Naive thymus-derived CD4-positive, alpha-beta T cell (primary cell): ENCODE measurements at regions not wholly inside any gene's neighbourhood (a gene's known extent, or its start where the extent isn't known, plus 50 kb on each side); places are given as distances from the start of the nearest gene placed in this dataset.

Source experiments
- ATAC-seq: fragments of 150-1000 bp; cut with Tn5 transposase; 2 replicates; pipeline ENCODE4 v1.10.0; 2021; ENCODE audit warnings: mild to moderate bottlenecking, moderate library complexity
- CTCF ChIA-PET: fragments of 350-600 bp; sonication (Branson Sonifier 250); formaldehyde crosslinking; loops from one replicate; lab custom pipeline; 2021; ENCODE audit warnings: antibody characterized with exemption; lab: Charles Lee
- POLR2A ChIA-PET: fragments of 350-600 bp; sonication (Branson Sonifier 250); formaldehyde crosslinking; loops from one replicate; lab custom pipeline; 2021; ENCODE audit warnings: antibody characterized with exemption, inconsistent platforms; lab: Charles Lee
- DNase-seq, 9 donors: peaks; one replicate each; pipeline versions ENCODE4 v3.0.0 to v3.0.0-alpha.2; 2020 to 2022; ENCODE audit warnings: mixed read lengths in 1 of 9
- H3K27ac ChIP-seq: one replicate; pipeline ENCODE4 v1.7.0; 2013; ENCODE audit warnings: mild to moderate bottlenecking, low read depth, low read length, moderate library complexity
- H3K27me3 ChIP-seq, 2 donors: one replicate each; pipeline ENCODE4 v1.7.0; 2013; ENCODE audit warnings: low read length in 2 of 2, mild to moderate bottlenecking in 2 of 2, moderate library complexity in 2 of 2; ENCODE audit not compliant: control insufficient read depth in 2 of 2, insufficient read depth in 2 of 2
- H3K36me3 ChIP-seq, 3 experiments: 1 replicate in 2 of 3; 2 replicates in 1 of 3; pipeline ENCODE4 v1.7.0; 2013; ENCODE audit warnings: low read length in 3 of 3, mild to moderate bottlenecking in 3 of 3, moderate library complexity in 1 of 3; ENCODE audit not compliant: insufficient read depth in 3 of 3, control insufficient read depth in 2 of 3
- H3K4me1 ChIP-seq, 2 donors: one replicate each; pipeline ENCODE4 v1.7.0; 2013; ENCODE audit warnings: low read length in 2 of 2, mild to moderate bottlenecking in 2 of 2, moderate library complexity in 1 of 2; ENCODE audit not compliant: control insufficient read depth in 2 of 2, insufficient read depth in 2 of 2
- H3K4me3 ChIP-seq: 2 replicates; pipeline ENCODE4 v1.7.0; 2013; ENCODE audit warnings: mild to moderate bottlenecking, low read length
- H3K9me3 ChIP-seq, 3 experiments: 1 replicate in 2 of 3; 2 replicates in 1 of 3; pipeline ENCODE4 v1.7.0; 2013; ENCODE audit warnings: low read length in 3 of 3; ENCODE audit not compliant: control insufficient read depth in 2 of 3
- H3K27ac Mint-ChIP-seq, 9 donors: one replicate each; pipeline ENCODE4 v1.8.0; 2020 to 2022; ENCODE audit warnings: mixed read lengths in 9 of 9, mild to moderate bottlenecking in 8 of 9, moderate library complexity in 5 of 9, inconsistent platforms in 2 of 9
- H3K27me3 Mint-ChIP-seq, 5 donors: one replicate each; pipeline ENCODE4 v1.8.0; 2021 to 2022; ENCODE audit warnings: mixed read lengths in 5 of 5, mild to moderate bottlenecking in 1 of 5
- H3K36me3 Mint-ChIP-seq, 5 donors: one replicate each; pipeline ENCODE4 v1.8.0; 2020 to 2022; ENCODE audit warnings: mixed read lengths in 5 of 5, mild to moderate bottlenecking in 3 of 5, inconsistent platforms in 1 of 5
- H3K4me1 Mint-ChIP-seq, 7 donors: one replicate each; pipeline ENCODE4 v1.8.0; 2020 to 2022; ENCODE audit warnings: mixed read lengths in 7 of 7, mild to moderate bottlenecking in 3 of 7, inconsistent platforms in 1 of 7
- H3K4me3 Mint-ChIP-seq, 10 donors: one replicate each; pipeline ENCODE4 v1.8.0; 2020 to 2022; ENCODE audit warnings: mild to moderate bottlenecking in 10 of 10, mixed read lengths in 10 of 10, moderate library complexity in 6 of 10, inconsistent platforms in 2 of 10
- H3K9me3 Mint-ChIP-seq, 11 donors: one replicate each; pipeline ENCODE4 v1.8.0; 2020 to 2022; ENCODE audit warnings: mixed read lengths in 11 of 11, mild to moderate bottlenecking in 4 of 11, inconsistent platforms in 1 of 11, moderate library complexity in 1 of 11
- intact Hi-C, 2 donors: fragments of 100-400 bp; cut with micrococcal nuclease; formaldehyde crosslinking; loops; one replicate each; pipeline ENCODE4 v1.15.1; 2023

DNA sequence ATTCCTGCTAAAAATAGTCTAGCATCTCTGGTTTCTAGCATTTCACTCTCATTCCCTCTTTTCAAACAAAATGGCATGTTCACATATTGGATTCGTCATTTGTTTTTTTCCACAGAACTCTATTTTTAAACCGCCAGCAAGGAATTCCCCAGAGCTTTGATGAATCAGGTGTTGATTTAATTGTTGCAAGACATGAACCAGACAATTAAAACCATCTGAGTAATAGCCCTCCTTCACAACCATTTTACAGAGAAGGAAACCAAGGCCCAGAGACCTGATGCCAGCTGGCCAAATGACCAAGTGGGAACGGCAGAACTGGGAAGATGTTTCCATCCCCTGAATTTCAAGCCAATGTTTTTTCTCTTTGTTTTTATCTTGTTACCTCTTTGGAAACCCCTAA lies 167.0 kb downstream of the CAAP1 start:
- H3K27me3 ChIP-seq = no peaks in the 10 kb centered on the region
- Mint-ChIP-seq H3K27me3 (peaks cover 0 to 19% (median 5%) of the 10 kb centered on the region in 5 donors), H3K4me3 (no peak overlapping the region), H3K36me3 (no peaks in the 10 kb centered on the region), H3K9me3 (peaks cover 0 to 5% (median 0%) of the 10 kb centered on the region in 11 donors), H3K4me1 (peaks cover 0 to 4% (median 0%) of the 10 kb centered on the region in 7 donors), H3K27ac (no peak overlapping the region)
- intact Hi-C loops = no loop called here
- H3K4me3 ChIP-seq = no peak overlapping the region
- POLR2A ChIA-PET = no interaction called here
- ATAC-seq (no peak), DNase-seq (no peak)
- no peaks in the 10 kb centered on the region for H3K36me3 ChIP-seq
- H3K4me1 ChIP-seq = no peaks in the 10 kb centered on the region
- H3K27ac ChIP-seq = no peak overlapping the region
- no peaks in the 10 kb centered on the region for H3K9me3 ChIP-seq
- CTCF ChIA-PET = no interaction called here

- no peaks in the 10 kb centered on the region for H3K4me1 ChIP-seq
- Mint-ChIP-seq H3K9me3 (no peaks in the 10 kb centered on the region), H3K4me3 (no peak overlapping the region), H3K27ac (no peak overlapping the region), H3K27me3 (peaks cover 3 to 22% (median 10%) of the 10 kb centered on the region in 5 donors), H3K4me1 (peaks cover 0 to 4% (median 0%) of the 10 kb centered on the region in 7 donors), H3K36me3 (no peaks in the 10 kb centered on the region)
- no peak for ATAC-seq
- DNase-seq = peak in 1 of 9 donors; percentile 22
- POLR2A ChIA-PET = no interaction called here
- H3K27ac ChIP-seq = no peak overlapping the region
- no peak overlapping the region for H3K4me3 ChIP-seq
- no peaks in the 10 kb centered on the region for H3K27me3 ChIP-seq
- CTCF ChIA-PET = no interaction called here
- intact Hi-C loops = no loop called here
- no peaks in the 10 kb centered on the region for H3K36me3 ChIP-seq
- no peaks in the 10 kb centered on the region for H3K9me3 ChIP-seq
Measured at GRCh38 chr9:26723486-26723885, 169.1 kb downstream of the CAAP1 start.

DNA sequence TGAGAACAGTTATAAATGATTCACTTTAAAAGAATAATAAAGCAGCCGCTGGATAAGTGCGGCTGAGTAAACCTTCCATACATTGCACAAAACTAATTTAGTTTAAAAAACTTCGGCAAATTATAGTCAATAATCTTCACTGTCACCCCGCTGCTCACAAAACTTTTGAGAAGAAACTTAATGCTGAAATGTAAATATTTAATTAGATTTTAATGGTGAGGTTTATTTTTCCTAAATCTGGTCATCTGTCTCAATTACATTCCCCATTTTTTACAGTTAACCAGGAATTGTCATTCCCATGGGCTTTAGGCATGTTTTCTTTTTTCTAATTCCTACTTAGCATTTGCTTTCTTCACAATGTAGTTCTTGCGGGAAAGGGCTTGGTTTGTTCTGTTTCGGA lies 169.8 kb downstream of the CAAP1 start:
- Histone ChIP-seq H3K27me3 (no peaks in the 10 kb centered on the region), H3K36me3 (no peaks in the 10 kb centered on the region), H3K27ac (no peak overlapping the region), H3K4me1 (no peaks in the 10 kb centered on the region), H3K4me3 (no peak overlapping the region), H3K9me3 (no peaks in the 10 kb centered on the region)
- no peak overlapping the region for H3K4me3 Mint-ChIP-seq
- peaks cover 0 to 4% (median 0%) of the 10 kb centered on the region in 7 donors for H3K4me1 Mint-ChIP-seq
- no peak for DNase-seq
- peaks cover 3 to 23% (median 10%) of the 10 kb centered on the region in 5 donors for H3K27me3 Mint-ChIP-seq
- intact Hi-C loops = no loop called here
- no peaks in the 10 kb centered on the region for H3K36me3 Mint-ChIP-seq
- no peak for ATAC-seq
- H3K9me3 Mint-ChIP-seq = no peaks in the 10 kb centered on the region
- H3K27ac Mint-ChIP-seq = no peak overlapping the region
- CTCF ChIA-PET = no interaction called here
- POLR2A ChIA-PET = no interaction called here

DNA sequence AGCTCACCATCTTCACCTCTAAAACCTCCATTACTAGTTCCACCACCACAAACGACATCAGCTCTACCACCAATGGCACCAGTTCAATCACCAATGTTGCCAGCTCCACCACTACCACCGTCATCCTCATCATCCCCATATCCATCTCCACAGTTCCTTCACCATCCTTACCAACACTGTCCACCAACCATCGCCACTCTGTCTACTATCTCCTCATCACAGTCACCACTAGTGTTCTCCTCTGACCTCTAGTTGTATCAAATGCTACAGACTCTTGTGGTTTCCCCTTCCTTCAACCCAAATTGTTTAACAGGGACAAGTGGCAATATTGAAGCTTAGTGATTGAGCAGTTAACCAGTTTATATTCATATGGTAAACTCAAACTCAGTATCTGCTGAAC lies 182.6 kb downstream of the CAAP1 start:
- H3K36me3 Mint-ChIP-seq = no peaks in the 10 kb centered on the region
- H3K4me3 Mint-ChIP-seq = no peak overlapping the region
- no peaks in the 10 kb centered on the region for H3K36me3 ChIP-seq
- no peak overlapping the region for H3K27ac Mint-ChIP-seq
- H3K27me3 ChIP-seq = no peaks in the 10 kb centered on the region
- H3K27ac ChIP-seq = no peak overlapping the region
- peaks cover 0 to 7% (median 0%) of the 10 kb centered on the region in 5 donors for H3K27me3 Mint-ChIP-seq
- H3K4me1 ChIP-seq = no peaks in the 10 kb centered on the region
- ATAC-seq (no peak), DNase-seq (no peak)
- ChIA-PET POLR2A (no interaction called here), CTCF (no interaction called here)
- peaks cover 0 to 5% (median 4%) of the 10 kb centered on the region in 11 donors for H3K9me3 Mint-ChIP-seq
- H3K4me1 Mint-ChIP-seq = no peaks in the 10 kb centered on the region
- no peak overlapping the region for H3K4me3 ChIP-seq
- no peaks in the 10 kb centered on the region for H3K9me3 ChIP-seq
- intact Hi-C loops = no loop called here

DNA sequence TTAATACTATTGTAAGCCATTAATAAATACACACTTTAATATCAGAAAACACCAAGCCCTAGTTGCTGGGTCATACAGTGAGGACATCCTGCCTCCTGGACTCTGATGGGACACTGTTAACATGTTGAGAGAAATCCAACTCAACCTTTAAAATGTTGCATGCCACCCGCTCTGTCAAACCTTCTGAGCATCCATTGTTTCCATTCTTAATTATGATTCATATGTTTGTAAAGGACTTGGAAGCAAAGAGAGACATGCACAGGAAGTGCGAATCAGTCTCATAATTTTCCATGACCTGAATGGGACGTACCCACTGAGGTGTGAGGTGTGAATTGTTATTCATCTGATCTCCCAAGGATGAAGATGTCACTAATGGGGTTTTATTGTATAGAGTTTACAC lies 186.4 kb downstream of the CAAP1 start:
- Mint-ChIP-seq H3K4me3 (no peak overlapping the region), H3K9me3 (peaks cover 0 to 13% (median 4%) of the 10 kb centered on the region in 11 donors), H3K36me3 (no peaks in the 10 kb centered on the region), H3K27me3 (peaks cover 0 to 7% (median 0%) of the 10 kb centered on the region in 5 donors), H3K4me1 (no peaks in the 10 kb centered on the region), H3K27ac (no peak overlapping the region)
- Histone ChIP-seq H3K9me3 (no peaks in the 10 kb centered on the region), H3K4me3 (no peak overlapping the region), H3K36me3 (no peaks in the 10 kb centered on the region), H3K27ac (no peak overlapping the region), H3K4me1 (no peaks in the 10 kb centered on the region), H3K27me3 (no peaks in the 10 kb centered on the region)
- DNase-seq (no peak), ATAC-seq (no peak)
- intact Hi-C loops = no loop called here
- POLR2A ChIA-PET = no interaction called here
- CTCF ChIA-PET = no interaction called here

DNA sequence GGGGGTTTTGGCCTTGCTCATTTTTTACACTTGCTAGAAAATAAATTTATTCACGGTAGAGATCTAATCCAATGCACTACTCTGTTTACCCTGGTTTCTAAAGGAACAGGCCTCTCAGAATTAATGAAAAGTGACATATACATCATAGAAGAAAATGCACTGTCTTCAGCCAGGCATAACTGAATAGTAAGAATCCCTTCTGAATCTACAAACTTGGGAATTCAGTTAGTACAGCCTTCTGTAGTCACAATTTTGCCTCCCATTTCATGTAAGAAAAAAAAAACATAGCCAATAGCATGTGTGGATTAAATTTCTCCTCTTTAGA lies 197.3 kb downstream of the CAAP1 start:
- H3K27me3 Mint-ChIP-seq = peaks cover 0 to 18% (median 0%) of the 10 kb centered on the region in 5 donors
- intact Hi-C loops = loop anchor here in 1 of 2 donors (5.0 kb wide), 1 partner anchor 42 kb away; no protein-coding TSS in a partner anchor
- no peaks in the 10 kb centered on the region for H3K4me1 Mint-ChIP-seq
- ATAC-seq (no peak), DNase-seq (no peak)
- Histone ChIP-seq H3K27me3 (no peaks in the 10 kb centered on the region), H3K4me1 (no peaks in the 10 kb centered on the region), H3K4me3 (no peak overlapping the region), H3K9me3 (no peaks in the 10 kb centered on the region), H3K27ac (no peak overlapping the region), H3K36me3 (no peaks in the 10 kb centered on the region)
- H3K36me3 Mint-ChIP-seq = peaks cover 0 to 7% (median 0%) of the 10 kb centered on the region in 5 donors
- no peak overlapping the region for H3K4me3 Mint-ChIP-seq
- POLR2A ChIA-PET = no interaction called here
- H3K9me3 Mint-ChIP-seq = peaks cover 3 to 39% (median 10%) of the 10 kb centered on the region in 11 donors
- CTCF ChIA-PET = no interaction called here
- H3K27ac Mint-ChIP-seq = no peak overlapping the region

- H3K9me3 Mint-ChIP-seq = peaks cover 3 to 33% (median 10%) of the 10 kb centered on the region in 11 donors
- no peak overlapping the region for H3K27ac Mint-ChIP-seq
- intact Hi-C loops = loop anchor here in 1 of 2 donors (5.0 kb wide), 1 partner anchor 43 kb away; no protein-coding TSS in a partner anchor
- ChIA-PET CTCF (no interaction called here), POLR2A (no interaction called here)
- no peaks in the 10 kb centered on the region for H3K4me1 ChIP-seq
- H3K27me3 Mint-ChIP-seq = peaks cover 0 to 12% (median 0%) of the 10 kb centered on the region in 5 donors
- DNase-seq (no peak), ATAC-seq (no peak)
- no peak overlapping the region for H3K4me3 ChIP-seq
- no peaks in the 10 kb centered on the region for H3K27me3 ChIP-seq
- H3K36me3 ChIP-seq = no peaks in the 10 kb centered on the region
- peaks cover 0 to 7% (median 0%) of the 10 kb centered on the region in 5 donors for H3K36me3 Mint-ChIP-seq
- no peak overlapping the region for H3K4me3 Mint-ChIP-seq
- H3K9me3 ChIP-seq = no peaks in the 10 kb centered on the region
- no peaks in the 10 kb centered on the region for H3K4me1 Mint-ChIP-seq
- H3K27ac ChIP-seq = no peak overlapping the region
Measured at GRCh38 chr9:26694381-26695297, 198.0 kb downstream of the CAAP1 start.
